Inflammatory macrophage (primary cell): ENCODE measurements at regions not wholly inside any gene's neighbourhood (a gene's known extent, or its start where the extent isn't known, plus 50 kb on each side); places are given as distances from the start of the nearest gene placed in this dataset.
"Not testable (repeated sequence)": the region's sequence is repeated elsewhere in the genome, so short reads cannot be mapped to it uniquely, and the experiment has no call there.

Experiments used
- DNase-seq, 2 donors: peaks; one replicate each; pipeline ENCODE4 v3.0.0-alpha.2; 2020 to 2022

- DNase-seq = no peak
These were observed 64.9 kb downstream of the SMIM38 start for GRCh38 chr11:69220561-69221051.

GRCh38 chr11:69221086-69221485, 65.4 kb downstream of the SMIM38 start:
- no peak for DNase-seq

GRCh38 chr11:69221636-69222035, 65.9 kb downstream of the SMIM38 start:
- not testable (repeated sequence) for DNase-seq

- DNase-seq = no peak
These were observed 66.7 kb upstream of the MYEOV start for GRCh38 chr11:69227271-69227670.

GRCh38 chr11:69229511-69229910, 64.4 kb upstream of the MYEOV start:
- DNase-seq = peak in 1 of 2 donors; percentile 9

- no peak for DNase-seq
These were observed 63.0 kb upstream of the MYEOV start for GRCh38 chr11:69230856-69231425.

- no peak for DNase-seq
These were observed 62.4 kb upstream of the MYEOV start for GRCh38 chr11:69231466-69232018.

- DNase-seq = no peak
These were observed 60.9 kb upstream of the MYEOV start for GRCh38 chr11:69232821-69233743.

GRCh38 chr11:69233744-69234570, 60.0 kb upstream of the MYEOV start:
- no peak for DNase-seq

GRCh38 chr11:69234740-69235710, 58.9 kb upstream of the MYEOV start:
- DNase-seq = no peak

GRCh38 chr11:69238573-69239351, 55.2 kb upstream of the MYEOV start:
- no peak for DNase-seq

GRCh38 chr11:69239641-69240040, 54.3 kb upstream of the MYEOV start:
- DNase-seq = no peak

- peak; percentile 15 to 40 for DNase-seq
These were observed 53.5 kb upstream of the MYEOV start for GRCh38 chr11:69240332-69241074.

- DNase-seq = no peak
These were observed 52.7 kb upstream of the MYEOV start for GRCh38 chr11:69241075-69241740.

- DNase-seq = no peak
These were observed 52.1 kb upstream of the MYEOV start for GRCh38 chr11:69241844-69242243.

GRCh38 chr11:69242266-69242920, 51.6 kb upstream of the MYEOV start:
- DNase-seq = peak; percentile 15 to 52

GRCh38 chr11:69243496-69244200, 50.3 kb upstream of the MYEOV start:
- DNase-seq = no peak
